IPS-20b (cell line): ENCODE measurements at regions not wholly inside any gene's neighbourhood (a gene's known extent, or its start where the extent isn't known, plus 50 kb on each side); places are given as distances from the start of the nearest gene placed in this dataset.

ENCODE experiments used
- H3K27ac ChIP-seq: one replicate; pipeline ENCODE4 v1.5.1; 2013; ENCODE audit warnings: low read length
- H3K27me3 ChIP-seq: 2 replicates; pipeline ENCODE4 v1.6.1; 2013; ENCODE audit warnings: mild to moderate bottlenecking, low read length, inconsistent platforms; ENCODE audit not compliant: insufficient read depth
- H3K36me3 ChIP-seq: 2 replicates; pipeline ENCODE4 v1.6.1; 2013; ENCODE audit warnings: low read depth, mild to moderate bottlenecking, inconsistent platforms, low read length, moderate library complexity; ENCODE audit not compliant: insufficient read depth
- H3K4me1 ChIP-seq: 2 replicates; pipeline ENCODE4 v1.6.1; 2013; ENCODE audit warnings: mild to moderate bottlenecking, control low read depth, inconsistent platforms, low read length, moderate library complexity; ENCODE audit not compliant: insufficient read depth
- H3K4me3 ChIP-seq: 2 replicates; pipeline ENCODE4 v1.5.1; 2013; ENCODE audit warnings: mild to moderate bottlenecking, low read length, inconsistent platforms
- H3K9ac ChIP-seq: 2 replicates; pipeline ENCODE4 v1.6.1; 2013; ENCODE audit warnings: low read depth, mild to moderate bottlenecking, inconsistent platforms, low read length, moderate library complexity
- H3K9me3 ChIP-seq: 2 replicates; pipeline ENCODE4 v1.6.1; 2013; ENCODE audit warnings: mild to moderate bottlenecking, low read depth, low read length, inconsistent platforms; ENCODE audit not compliant: insufficient read depth

DNA sequence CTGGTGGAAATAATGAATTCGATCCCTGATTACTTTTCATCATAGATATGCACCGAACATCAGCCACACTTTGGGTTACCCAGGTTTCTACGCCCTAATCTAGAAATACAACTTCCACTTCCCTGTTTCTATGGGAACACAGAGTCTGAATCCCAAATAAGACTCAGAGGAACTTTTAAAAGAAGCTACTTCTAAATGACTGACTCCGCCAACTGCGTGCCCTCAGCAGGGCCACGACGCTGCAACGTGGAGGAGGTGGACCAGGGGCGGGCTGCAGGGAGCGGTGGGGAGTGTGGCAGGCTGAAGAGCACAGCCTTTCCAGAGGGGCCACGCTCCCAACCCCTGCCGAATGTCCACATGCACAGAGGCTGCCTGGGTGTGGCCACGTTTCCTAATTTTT is 304.0 kb downstream of the SHANK2 start:
- H3K36me3 ChIP-seq = peaks cover 5% of the 10 kb centered on the region; the same call in 1 of the 2 replicates
- no peaks in the 10 kb centered on the region for H3K4me1 ChIP-seq
- H3K27ac ChIP-seq = no peak overlapping the region
- H3K9me3 ChIP-seq = peaks cover 4% of the 10 kb centered on the region; the same call in 1 of the 2 replicates
- H3K4me3 ChIP-seq = no peak overlapping the region
- H3K27me3 ChIP-seq = no peaks in the 10 kb centered on the region
- H3K9ac ChIP-seq = no peak overlapping the region

DNA sequence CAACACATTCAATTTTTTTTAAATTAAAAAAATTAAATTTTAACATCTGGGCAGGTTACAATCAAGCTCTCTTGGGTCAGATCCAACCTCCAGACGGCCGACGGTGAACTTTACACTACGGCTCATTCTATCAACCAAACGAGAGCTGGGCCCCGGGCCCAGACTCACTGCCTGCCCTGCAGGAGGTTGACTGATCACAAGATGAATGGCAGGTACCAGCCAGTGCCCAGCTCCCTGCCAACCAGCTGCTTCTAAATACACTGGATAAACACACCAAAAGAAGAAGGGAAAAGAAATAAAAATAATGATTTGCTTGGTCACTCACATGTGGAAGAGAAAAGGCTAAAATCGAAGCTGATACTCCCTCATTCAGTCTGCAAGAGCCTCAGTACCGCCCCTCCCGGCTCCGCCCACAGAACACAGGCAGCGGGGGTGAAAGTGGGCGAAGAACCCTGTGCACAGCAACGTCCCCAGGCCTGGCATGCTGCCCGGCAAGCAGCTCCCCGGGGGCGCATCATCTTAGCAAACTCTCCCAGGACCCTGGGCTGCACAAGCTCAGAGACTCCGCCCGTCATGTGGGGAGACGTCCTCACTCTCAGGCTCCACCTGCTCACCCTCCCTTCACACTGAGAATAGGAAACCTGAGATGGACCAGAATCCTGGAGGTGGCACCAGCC is 303.4 kb downstream of the SHANK2 start:
- 0 out of 2 replicates have a peak, but pooled peaks cover 4% of the 10 kb centered on the region for H3K9me3 ChIP-seq
- no peak overlapping the region for H3K4me3 ChIP-seq
- H3K27ac ChIP-seq = no peak overlapping the region
- H3K36me3 ChIP-seq = peaks cover 5% of the 10 kb centered on the region; the same call in 1 of the 2 replicates
- H3K27me3 ChIP-seq = no peaks in the 10 kb centered on the region
- H3K9ac ChIP-seq = no peak overlapping the region
- no peaks in the 10 kb centered on the region for H3K4me1 ChIP-seq

DNA sequence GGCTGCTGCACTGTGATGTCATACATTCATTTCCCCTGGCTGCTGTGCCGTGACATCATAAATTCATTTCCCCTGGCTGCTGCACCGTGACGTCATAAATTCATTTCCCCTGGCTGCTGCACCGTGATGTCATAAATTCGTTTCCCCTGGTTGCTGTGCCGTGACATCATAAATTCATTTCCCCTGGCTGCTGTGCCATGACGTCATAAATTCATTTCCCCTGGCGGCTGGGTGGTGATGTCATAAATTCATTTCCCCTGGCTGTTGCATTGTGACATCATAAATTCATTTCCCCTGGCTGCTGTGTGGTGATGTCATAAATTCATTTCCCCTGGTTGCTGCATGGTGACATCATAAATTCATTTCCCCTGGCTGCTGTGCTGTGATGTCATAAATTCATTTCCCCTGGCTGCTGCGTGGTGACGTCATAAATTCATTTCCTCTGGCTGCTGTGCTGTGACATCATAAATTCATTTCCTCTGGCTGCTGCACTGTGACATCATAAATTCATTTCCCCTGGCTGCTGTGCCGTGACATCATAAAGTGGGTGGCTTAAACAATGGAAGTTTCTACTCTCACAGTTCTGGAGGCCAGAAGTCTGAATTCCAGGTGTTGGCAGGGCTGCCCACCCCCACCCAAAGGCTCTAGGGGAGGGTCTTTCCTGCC is 301.1 kb downstream of the SHANK2 start:
- H3K27ac ChIP-seq = no peak overlapping the region
- no peak overlapping the region for H3K9ac ChIP-seq
- no peaks in the 10 kb centered on the region for H3K27me3 ChIP-seq
- H3K4me1 ChIP-seq = no peaks in the 10 kb centered on the region
- peaks cover 5% of the 10 kb centered on the region; the same call in 1 of the 2 replicates for H3K36me3 ChIP-seq
- no peaks in the 10 kb centered on the region for H3K9me3 ChIP-seq
- no peak overlapping the region for H3K4me3 ChIP-seq

DNA sequence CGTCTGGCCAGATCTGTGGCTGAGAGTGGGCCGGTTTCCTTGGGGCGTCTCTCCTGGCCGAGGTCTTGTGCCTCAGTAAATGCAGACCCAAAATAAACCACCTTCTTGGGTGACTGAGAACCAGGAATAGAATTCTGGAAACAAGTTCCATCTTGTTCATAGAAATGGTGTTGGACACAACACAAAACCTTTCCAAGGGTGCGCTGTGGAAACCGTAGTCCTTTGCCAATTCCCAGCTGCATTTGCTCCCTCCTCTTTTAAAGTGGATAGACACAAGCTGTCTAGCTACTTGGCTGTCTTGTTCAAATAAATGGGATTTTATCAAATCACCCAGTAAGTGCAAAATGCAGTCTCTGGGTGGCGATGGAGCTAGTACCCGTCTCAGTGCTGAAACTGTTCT is 300.2 kb downstream of the SHANK2 start:
- H3K4me3 ChIP-seq = no peak overlapping the region
- H3K9ac ChIP-seq = no peak overlapping the region
- H3K27ac ChIP-seq = no peak overlapping the region
- no peaks in the 10 kb centered on the region for H3K9me3 ChIP-seq
- H3K4me1 ChIP-seq = no peaks in the 10 kb centered on the region
- peaks cover 5% of the 10 kb centered on the region; the same call in 1 of the 2 replicates for H3K36me3 ChIP-seq
- H3K27me3 ChIP-seq = no peaks in the 10 kb centered on the region

DNA sequence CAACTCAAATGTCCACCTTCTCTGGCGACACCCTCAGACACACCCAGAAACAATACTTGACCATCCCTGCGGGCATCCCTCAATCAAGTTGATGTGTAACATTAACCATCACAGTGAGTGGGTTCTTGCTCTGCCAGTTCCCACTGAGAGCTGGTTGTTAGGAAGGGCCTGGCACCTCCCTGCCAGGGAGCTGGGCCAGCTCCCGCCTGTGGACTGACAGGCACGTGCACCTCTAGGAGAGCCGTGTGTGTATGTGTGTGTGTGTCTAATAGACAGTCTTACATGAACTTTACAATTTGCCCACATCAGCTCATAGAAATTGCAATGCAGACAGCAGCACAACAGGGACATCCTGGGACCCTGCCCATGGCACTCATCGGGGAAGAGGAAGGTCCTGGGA is 298.7 kb downstream of the SHANK2 start:
- Histone ChIP-seq H3K27ac (no peak overlapping the region), H3K4me1 (no peaks in the 10 kb centered on the region), H3K27me3 (no peaks in the 10 kb centered on the region), H3K36me3 (peaks cover 5% of the 10 kb centered on the region; the same call in 1 of the 2 replicates), H3K9ac (no peak overlapping the region), H3K4me3 (no peak overlapping the region), H3K9me3 (no peaks in the 10 kb centered on the region)

DNA sequence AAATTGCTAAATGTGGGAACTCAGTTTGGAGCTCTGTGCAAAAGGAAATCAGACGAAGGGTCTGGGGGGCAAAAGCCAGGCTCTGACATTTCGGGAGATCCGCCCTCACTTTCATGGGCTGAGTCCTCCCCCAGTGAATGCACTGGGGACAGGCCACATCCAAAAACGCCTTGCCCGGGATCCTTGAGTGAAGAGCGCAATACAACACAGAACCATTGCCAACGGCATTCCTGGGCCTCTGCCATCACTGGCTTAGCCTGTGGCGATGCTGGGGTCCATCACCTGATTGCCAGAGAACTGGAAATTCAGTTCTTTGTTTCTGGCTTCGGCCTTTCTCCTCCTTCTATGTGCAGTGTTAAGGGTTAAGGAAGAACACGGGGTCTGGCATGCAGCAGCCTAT is 297.9 kb downstream of the SHANK2 start:
- H3K4me3 ChIP-seq = no peak overlapping the region
- H3K27me3 ChIP-seq = no peaks in the 10 kb centered on the region
- H3K27ac ChIP-seq = no peak overlapping the region
- peaks cover 5% of the 10 kb centered on the region; the same call in 1 of the 2 replicates for H3K36me3 ChIP-seq
- H3K9ac ChIP-seq = no peak overlapping the region
- H3K4me1 ChIP-seq = no peaks in the 10 kb centered on the region
- H3K9me3 ChIP-seq = no peaks in the 10 kb centered on the region
